PC-3 (cell line): ENCODE measurements at regions not wholly inside any gene's neighbourhood (a gene's known extent, or its start where the extent isn't known, plus 50 kb on each side); places are given as distances from the start of the nearest gene placed in this dataset.

ENCODE experiments used
- ATAC-seq: fragments of 200-7000 bp; cut with Tn5 transposase; 2 replicates; pipeline ENCODE4 v1.9.1; 2020; ENCODE audit warnings: mild to moderate bottlenecking, moderate library complexity
- BruUV-seq: library from RNA; stranded (reverse); fragments of 400-500 nt; replicated peaks from 2 replicates; lab custom pipeline; 2021; lab: Mats Ljungman, UMichigan
- CTCF ChIA-PET: fragments of 300-600 bp; sonication (Branson Sonifier 250); formaldehyde crosslinking; loops from one replicate; lab custom pipeline; 2022; ENCODE audit warnings: antibody characterized with exemption; lab: Charles Lee
- POLR2A ChIA-PET: fragments of 300-600 bp; sonication (Branson Sonifier 250); formaldehyde crosslinking; loops from one replicate; lab custom pipeline; 2022; ENCODE audit warnings: antibody characterized with exemption; ENCODE audit not compliant: unreplicated experiment; lab: Charles Lee
- DNase-seq: peaks from one replicate; pipeline ENCODE4 v3.0.0-alpha.2; 2015
- H2AFZ ChIP-seq: fragments of 300-600 bp; sonication (generic); 2 replicates; pipeline ENCODE4 v1.6.0; 2016; ENCODE audit warnings: antibody characterized with exemption, low read length
- H3F3A ChIP-seq: fragments of 300-600 bp; sonication (generic); one replicate; pipeline ENCODE4 v1.6.0; 2017; ENCODE audit warnings: antibody characterized with exemption, low read length, control low read depth, mild to moderate bottlenecking; ENCODE audit not compliant: unreplicated experiment
- H3K27ac ChIP-seq: fragments of 300-600 bp; sonication (generic); 2 replicates; pipeline ENCODE4 v1.5.1; 2016; ENCODE audit warnings: mild to moderate bottlenecking, low read length
- H3K27me3 ChIP-seq: fragments of 300-600 bp; sonication (generic); 2 replicates; pipeline ENCODE4 v1.6.1; 2016; ENCODE audit warnings: low read length, mixed read lengths
- H3K36me3 ChIP-seq: fragments of 300-600 bp; sonication (generic); 2 replicates; pipeline ENCODE4 v1.6.1; 2016; ENCODE audit warnings: low read depth, mixed run types, low read length, mixed read lengths
- H3K4me1 ChIP-seq: fragments of 300-600 bp; sonication (generic); 2 replicates; pipeline ENCODE4 v1.5.1; 2016; ENCODE audit warnings: low read length; ENCODE audit not compliant: insufficient read depth
- H3K4me2 ChIP-seq: fragments of 300-600 bp; sonication (generic); 2 replicates; pipeline ENCODE4 v1.6.0; 2016; ENCODE audit warnings: low read length
- H3K4me3 ChIP-seq: fragments of 300-600 bp; sonication (generic); 2 replicates; pipeline ENCODE4 v1.5.1; 2016; ENCODE audit warnings: mild to moderate bottlenecking, low read length, mixed read lengths
- H3K79me2 ChIP-seq: fragments of 300-600 bp; sonication (generic); 2 replicates; pipeline ENCODE4 v1.6.1; 2017; ENCODE audit warnings: low read length, mixed read lengths
- H3K9ac ChIP-seq: fragments of 300-600 bp; sonication (generic); 2 replicates; pipeline ENCODE4 v1.6.0; 2016; ENCODE audit warnings: mild to moderate bottlenecking, low read length
- H3K9me2 ChIP-seq: fragments of 300-600 bp; sonication (generic); replicated peaks from 2 replicates; pipeline ENCODE4 v1.6.1; 2016; ENCODE audit warnings: mixed run types, low read length, mixed read lengths
- H3K9me3 ChIP-seq: fragments of 300-600 bp; sonication (generic); 2 replicates; pipeline ENCODE4 v1.6.1; 2016; ENCODE audit warnings: low read length, mixed read lengths
- H4K20me1 ChIP-seq: fragments of 300-600 bp; sonication (generic); 2 replicates; pipeline ENCODE4 v1.6.1; 2016; ENCODE audit warnings: low read length, mixed read lengths
- CTCF ChIP-seq: fragments of 300-600 bp; sonication (generic); conservative IDR thresholded peaks from 2 replicates; pipeline ENCODE4 v1.5.1; 2017; ENCODE audit warnings: antibody characterized with exemption, low read depth, mild to moderate bottlenecking, low read length
- EZH2 ChIP-seq: fragments of 300-600 bp; sonication (generic); IDR thresholded peaks from one replicate; pipeline ENCODE4 v1.6.1; 2017; ENCODE audit warnings: antibody characterized with exemption, mild to moderate bottlenecking, low read length; ENCODE audit not compliant: unreplicated experiment
- EZH2phosphoT487 ChIP-seq: fragments of 300-600 bp; sonication (generic); IDR thresholded peaks from 2 replicates; pipeline ENCODE4 v1.6.1; 2018; ENCODE audit warnings: mild to moderate bottlenecking, antibody characterized with exemption, low read length, borderline replicate concordance
- intact Hi-C: fragments of 100-400 bp; cut with micrococcal nuclease; formaldehyde crosslinking; loops from 2 replicates; pipeline ENCODE4 v1.9.0; 2023

GRCh38 chr16:86810062-86810461 lies 231.7 kb downstream of the FOXL1 start:
- H3F3A ChIP-seq = no peaks in the 10 kb centered on the region
- DNase-seq (no peak), ATAC-seq (no peak)
- TF ChIP-seq EZH2 (no peak), CTCF (no peak)
- H3K9me3 ChIP-seq = no peaks in the 10 kb centered on the region
- H3K4me3 ChIP-seq = no peak overlapping the region
- H3K9ac ChIP-seq = no peak overlapping the region
- no peak overlapping the region for H3K4me2 ChIP-seq
- peak overlapping the region; percentile 39 for H3K27ac ChIP-seq
- no peaks in the 10 kb centered on the region for H3K79me2 ChIP-seq
- no peaks in the 10 kb centered on the region for H3K9me2 ChIP-seq
- POLR2A ChIA-PET = no interaction called here
- no peaks in the 10 kb centered on the region for H4K20me1 ChIP-seq
- H2AFZ ChIP-seq = no peak overlapping the region
- BruUV-seq = no TSS peak
- CTCF ChIA-PET = interaction anchor here (1.5 kb wide), 1 partner anchor 64 kb away, joined by 5 read pairs; no protein-coding TSS in a partner anchor
- intact Hi-C loops = no loop called here
- H3K4me1 ChIP-seq = peaks cover 19% of the 10 kb centered on the region
- no peaks in the 10 kb centered on the region for H3K27me3 ChIP-seq
- H3K36me3 ChIP-seq = no peaks in the 10 kb centered on the region

- DNase-seq = no peak
- no TSS peak for BruUV-seq
- no peaks in the 10 kb centered on the region for H3K36me3 ChIP-seq
- ChIA-PET CTCF (no interaction called here), POLR2A (interaction anchor here (0.7 kb wide), 1 partner anchor 151 kb away, joined by 3 read pairs; no protein-coding TSS in a partner anchor)
- no peak overlapping the region for H3K4me2 ChIP-seq
- intact Hi-C loops = no loop called here
- no peaks in the 10 kb centered on the region for H3K79me2 ChIP-seq
- no peaks in the 10 kb centered on the region for H3K9me2 ChIP-seq
- ATAC-seq = no peak
- H3K4me1 ChIP-seq = peaks cover 19% of the 10 kb centered on the region
- H3F3A ChIP-seq = no peaks in the 10 kb centered on the region
- TF ChIP-seq EZH2phosphoT487 (no peak), EZH2 (no peak), CTCF (no peak)
- H3K9me3 ChIP-seq = no peaks in the 10 kb centered on the region
- no peaks in the 10 kb centered on the region for H3K27me3 ChIP-seq
- H3K9ac ChIP-seq = no peak overlapping the region
- H2AFZ ChIP-seq = no peak overlapping the region
- no peak overlapping the region for H3K27ac ChIP-seq
- no peaks in the 10 kb centered on the region for H4K20me1 ChIP-seq
- H3K4me3 ChIP-seq = no peak overlapping the region
Measured at GRCh38 chr16:86812363-86812970, 234.1 kb downstream of the FOXL1 start.

- H3F3A ChIP-seq = no peaks in the 10 kb centered on the region
- no peak overlapping the region for H3K4me2 ChIP-seq
- H3K9me2 ChIP-seq = no peaks in the 10 kb centered on the region
Measured at GRCh38 chr16:86814256-86814655, 235.9 kb downstream of the FOXL1 start.

More at GRCh38 chr16:86814256-86814655, 235.9 kb downstream of the FOXL1 start:
- CTCF ChIA-PET = no interaction called here
- TF ChIP-seq EZH2phosphoT487 (no peak), CTCF (no peak), EZH2 (no peak)
- peaks cover 12% of the 10 kb centered on the region for H3K4me1 ChIP-seq
- no peak for DNase-seq
- H3K9me3 ChIP-seq = no peaks in the 10 kb centered on the region
- ATAC-seq = no peak
- H3K79me2 ChIP-seq = no peaks in the 10 kb centered on the region
- no peak overlapping the region for H2AFZ ChIP-seq
- no peaks in the 10 kb centered on the region for H4K20me1 ChIP-seq
- H3K4me3 ChIP-seq = no peak overlapping the region
- no TSS peak for BruUV-seq
- no peaks in the 10 kb centered on the region for H3K27me3 ChIP-seq
- intact Hi-C loops = no loop called here
- no peak overlapping the region for H3K27ac ChIP-seq
- H3K9ac ChIP-seq = no peak overlapping the region
- POLR2A ChIA-PET = no interaction called here
- no peaks in the 10 kb centered on the region for H3K36me3 ChIP-seq
